Activated naive CD4-positive, alpha-beta T cell treated with anti-CD3 and anti-CD28 coated beads, Interleukin-2, amount 50 U/mL, for 24 hours (primary cell): ENCODE measurements at regions not wholly inside any gene's neighbourhood (a gene's known extent, or its start where the extent isn't known, plus 50 kb on each side); places are given as distances from the start of the nearest gene placed in this dataset.
A peak's percentile ranks its signal among the peaks of the same experiment; 100 is the strongest.
"Not testable (repeated sequence)": the region's sequence is repeated elsewhere in the genome, so short reads cannot be mapped to it uniquely, and the experiment has no call there.

ENCODE experiments used
- H3K27ac Mint-ChIP-seq: one replicate; pipeline ENCODE4 v1.8.0; 2021; ENCODE audit warnings: mild to moderate bottlenecking, mixed read lengths
- H3K27me3 Mint-ChIP-seq: one replicate; pipeline ENCODE4 v1.8.0; 2021; ENCODE audit warnings: mixed read lengths
- H3K36me3 Mint-ChIP-seq: one replicate; pipeline ENCODE4 v1.8.0; 2021; ENCODE audit warnings: mixed read lengths
- H3K4me1 Mint-ChIP-seq: one replicate; pipeline ENCODE4 v1.8.0; 2021; ENCODE audit warnings: mixed read lengths
- H3K4me3 Mint-ChIP-seq: one replicate; pipeline ENCODE4 v1.8.0; 2021; ENCODE audit warnings: mild to moderate bottlenecking, mixed read lengths
- H3K9me3 Mint-ChIP-seq: one replicate; pipeline ENCODE4 v1.8.0; 2021; ENCODE audit warnings: mixed read lengths

- H3K36me3 Mint-ChIP-seq, H3K9me3 Mint-ChIP-seq, H3K4me3 Mint-ChIP-seq, H3K27ac Mint-ChIP-seq, H3K4me1 Mint-ChIP-seq, H3K27me3 Mint-ChIP-seq: not testable (repeated sequence)
These were observed 59.2 kb upstream of the CCDC180 start for GRCh38 chr9:97248252-97248651.

GRCh38 chr9:97243606-97244005 lies 63.9 kb upstream of the CCDC180 start:
- Mint-ChIP-seq H3K4me1 (peaks cover 19% of the 10 kb centered on the region), H3K27ac (no peak overlapping the region), H3K27me3 (no peaks in the 10 kb centered on the region), H3K9me3 (no peaks in the 10 kb centered on the region), H3K36me3 (no peaks in the 10 kb centered on the region), H3K4me3 (no peak overlapping the region)

- H3K4me3 Mint-ChIP-seq = not testable (repeated sequence)
These were observed 66.0 kb upstream of the CCDC180 start for GRCh38 chr9:97241430-97241829.

DNA sequence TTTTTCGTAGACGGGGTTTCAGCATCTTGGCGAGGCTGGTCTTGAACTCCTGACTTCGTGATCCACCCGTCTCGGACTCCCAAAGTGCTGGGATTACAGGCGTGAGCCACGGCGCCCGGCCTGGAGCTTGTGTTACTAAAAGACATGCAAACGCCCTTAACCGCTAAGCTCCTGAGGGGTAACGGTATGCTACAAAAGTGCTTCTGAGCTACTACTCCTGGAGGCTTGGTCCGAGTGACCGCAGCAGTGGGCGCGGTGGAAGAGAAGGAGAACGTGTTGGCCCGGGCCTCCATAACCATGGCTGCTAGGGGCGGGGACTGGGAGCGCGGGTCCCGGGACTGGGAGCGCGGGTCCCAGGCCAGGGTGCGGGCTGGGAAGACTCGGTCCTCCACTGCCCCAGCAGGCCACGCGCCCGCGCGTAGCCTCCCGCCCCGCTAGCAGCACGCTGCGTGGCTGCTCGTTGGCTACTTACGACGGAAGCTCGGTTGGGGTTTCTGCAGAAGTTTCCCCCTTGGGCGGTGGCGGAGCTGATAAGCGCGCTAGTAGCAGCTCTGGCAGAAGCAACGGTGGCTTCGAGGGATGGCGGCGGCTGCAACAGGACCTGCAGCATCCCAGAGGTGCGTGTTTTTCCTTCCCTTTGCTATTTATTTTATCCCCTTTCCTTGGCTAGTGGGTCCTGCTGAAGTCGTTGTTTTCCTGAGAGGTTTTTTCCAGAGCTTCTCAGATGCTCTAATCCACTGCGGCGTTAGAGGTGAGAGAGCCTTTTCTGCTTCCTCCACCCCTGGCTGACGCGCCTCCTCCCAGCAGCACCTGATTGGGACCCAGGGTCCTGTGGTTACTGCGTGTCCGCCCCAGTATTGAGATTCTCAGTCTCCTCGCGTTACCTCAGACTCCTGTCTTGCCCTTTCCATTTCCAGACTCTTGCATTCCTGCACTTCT lies 69.2 kb upstream of the CCDC180 start:
- peaks cover 4% of the 10 kb centered on the region for H3K36me3 Mint-ChIP-seq
- no peaks in the 10 kb centered on the region for H3K27me3 Mint-ChIP-seq
- H3K4me1 Mint-ChIP-seq = peaks cover 27% of the 10 kb centered on the region
- peak overlapping the region; percentile 90 for H3K27ac Mint-ChIP-seq
- no peaks in the 10 kb centered on the region for H3K9me3 Mint-ChIP-seq
- peak overlapping the region; percentile 95 for H3K4me3 Mint-ChIP-seq

More at GRCh38 chr9:97241430-97241829, 66.0 kb upstream of the CCDC180 start:
- peaks cover 27% of the 10 kb centered on the region for H3K4me1 Mint-ChIP-seq
- H3K36me3 Mint-ChIP-seq, H3K27me3 Mint-ChIP-seq, H3K27ac Mint-ChIP-seq, H3K9me3 Mint-ChIP-seq: not testable (repeated sequence)

- Mint-ChIP-seq H3K36me3 (peaks cover 9% of the 10 kb centered on the region), H3K4me1 (peaks cover 27% of the 10 kb centered on the region), H3K27me3 (no peaks in the 10 kb centered on the region), H3K27ac (no peak overlapping the region), H3K9me3 (no peaks in the 10 kb centered on the region), H3K4me3 (peak overlapping the region; percentile 95)
These were observed 70.1 kb upstream of the CCDC180 start for GRCh38 chr9:97237311-97237786.

- not testable (repeated sequence) for H3K27ac Mint-ChIP-seq, H3K4me1 Mint-ChIP-seq, H3K4me3 Mint-ChIP-seq, H3K9me3 Mint-ChIP-seq, H3K27me3 Mint-ChIP-seq
- H3K36me3 Mint-ChIP-seq = peaks cover 11% of the 10 kb centered on the region
These were observed 74.5 kb upstream of the CCDC180 start for GRCh38 chr9:97233009-97233400.

- H3K4me3 Mint-ChIP-seq, H3K9me3 Mint-ChIP-seq, H3K4me1 Mint-ChIP-seq, H3K27me3 Mint-ChIP-seq, H3K27ac Mint-ChIP-seq: not testable (repeated sequence)
- peaks cover 11% of the 10 kb centered on the region for H3K36me3 Mint-ChIP-seq
These were observed 75.1 kb upstream of the CCDC180 start for GRCh38 chr9:97232060-97233008.

DNA sequence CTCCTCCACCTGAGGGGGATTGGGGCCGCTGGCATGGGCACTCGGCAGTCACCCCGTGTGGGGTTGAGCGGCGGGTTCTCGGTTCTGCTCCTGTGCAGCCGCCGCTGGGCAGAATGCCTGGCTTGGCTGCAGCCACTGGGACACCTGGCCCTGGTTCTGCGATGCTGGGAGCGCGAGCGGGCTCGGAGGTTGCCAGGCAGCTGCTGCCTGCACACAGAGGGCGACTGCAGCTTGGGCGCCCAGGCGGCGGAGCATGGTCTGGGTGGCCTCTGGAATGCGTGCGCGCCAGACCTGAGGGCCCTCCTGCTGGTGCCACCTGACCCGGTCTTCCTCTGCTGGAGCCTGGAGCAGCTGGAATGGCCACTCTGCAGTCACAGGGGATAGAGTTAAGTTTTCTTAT lies 85.1 kb upstream of the CCDC180 start:
- not testable (repeated sequence) for H3K4me3 Mint-ChIP-seq, H3K27ac Mint-ChIP-seq, H3K4me1 Mint-ChIP-seq, H3K9me3 Mint-ChIP-seq, H3K36me3 Mint-ChIP-seq
- peaks cover 33% of the 10 kb centered on the region for H3K27me3 Mint-ChIP-seq

DNA sequence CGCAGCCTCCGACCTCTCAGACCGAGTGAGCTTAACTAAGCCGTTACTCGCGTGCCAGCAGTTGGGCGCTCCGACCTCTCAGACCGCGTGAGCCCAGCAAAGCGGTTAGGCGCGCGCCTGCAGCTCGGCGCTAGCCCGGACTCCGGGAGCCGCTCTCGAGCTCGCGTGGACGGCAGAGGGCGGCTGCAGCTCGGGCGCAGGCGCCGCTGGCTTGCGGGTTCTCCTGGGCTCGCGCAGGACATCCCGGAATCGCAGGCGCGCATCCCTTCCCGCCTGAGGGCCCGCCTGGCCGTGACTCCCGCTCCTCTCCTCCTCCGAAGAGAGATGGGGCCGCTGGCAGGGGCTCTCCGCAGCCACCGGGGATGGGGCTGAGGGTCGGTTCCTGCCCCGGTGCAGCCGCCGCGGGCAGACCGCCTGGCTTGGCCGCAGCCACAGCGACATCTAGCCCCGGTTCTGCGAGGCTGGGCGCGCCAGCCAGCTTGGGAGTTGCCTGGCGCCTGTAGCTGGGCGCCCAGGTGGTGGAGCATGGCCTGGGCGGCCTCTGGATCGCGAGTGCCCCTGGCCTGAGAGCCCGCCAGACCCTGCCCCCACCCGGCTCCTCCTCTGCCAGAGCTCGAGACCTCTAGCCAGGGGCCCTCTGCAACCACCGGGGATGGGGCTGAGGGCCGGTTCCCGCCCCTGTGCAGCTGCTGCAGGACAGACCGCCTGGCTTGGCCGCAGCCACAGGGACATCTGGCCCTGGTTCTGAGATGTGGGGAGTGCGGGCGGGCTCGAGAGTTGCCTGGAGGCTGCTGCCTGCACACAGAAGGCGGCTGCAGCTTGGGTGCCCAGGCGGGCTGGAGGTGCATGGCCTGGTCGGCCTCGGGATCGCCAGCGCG lies 85.7 kb upstream of the CCDC180 start:
- H3K4me1 Mint-ChIP-seq, H3K9me3 Mint-ChIP-seq, H3K36me3 Mint-ChIP-seq: not testable (repeated sequence)
- H3K27ac Mint-ChIP-seq = peak overlapping the region; percentile 23
- peaks cover 33% of the 10 kb centered on the region for H3K27me3 Mint-ChIP-seq
- H3K4me3 Mint-ChIP-seq = peak overlapping the region; percentile 87

GRCh38 chr9:97220894-97221477 lies 86.5 kb upstream of the CCDC180 start:
- Mint-ChIP-seq H3K27me3 (peaks cover 33% of the 10 kb centered on the region), H3K36me3 (peaks cover 3% of the 10 kb centered on the region), H3K4me1 (peaks cover 5% of the 10 kb centered on the region), H3K9me3 (no peaks in the 10 kb centered on the region), H3K4me3 (peak overlapping the region; percentile 87), H3K27ac (peak overlapping the region; percentile 23)

GRCh38 chr9:97220396-97220795 lies 87.1 kb upstream of the CCDC180 start:
- H3K27ac Mint-ChIP-seq, H3K36me3 Mint-ChIP-seq, H3K9me3 Mint-ChIP-seq, H3K4me1 Mint-ChIP-seq: not testable (repeated sequence)
- peak overlapping the region; percentile 58 for H3K4me3 Mint-ChIP-seq
- H3K27me3 Mint-ChIP-seq = peaks cover 31% of the 10 kb centered on the region

- peaks cover 29% of the 10 kb centered on the region for H3K27me3 Mint-ChIP-seq
- H3K27ac Mint-ChIP-seq, H3K36me3 Mint-ChIP-seq, H3K4me3 Mint-ChIP-seq, H3K9me3 Mint-ChIP-seq, H3K4me1 Mint-ChIP-seq: not testable (repeated sequence)
These were observed 87.9 kb upstream of the CCDC180 start for GRCh38 chr9:97219443-97220140.

DNA sequence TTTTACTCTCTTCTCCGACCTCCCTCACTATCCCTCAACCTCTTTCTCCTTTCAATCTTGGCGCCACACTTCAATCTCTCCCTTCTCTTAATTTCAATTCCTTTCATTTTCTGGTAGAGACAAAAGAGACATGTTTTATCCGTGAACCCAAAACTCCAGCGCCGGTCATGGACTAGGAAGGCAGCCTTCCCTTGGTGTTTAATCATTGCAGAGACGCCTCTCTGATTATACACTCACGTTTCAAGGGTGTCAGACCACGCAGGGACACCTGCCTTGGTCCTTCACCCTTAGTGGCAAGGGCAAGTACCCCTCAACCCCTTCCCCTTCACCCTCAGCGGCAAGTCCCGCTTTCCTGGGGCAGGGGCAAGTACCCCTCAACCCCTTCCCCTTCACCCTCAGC lies 92.3 kb upstream of the CCDC180 start:
- H3K9me3 Mint-ChIP-seq, H3K36me3 Mint-ChIP-seq, H3K27ac Mint-ChIP-seq, H3K27me3 Mint-ChIP-seq, H3K4me1 Mint-ChIP-seq, H3K4me3 Mint-ChIP-seq: not testable (repeated sequence)

GRCh38 chr9:97214556-97214955 lies 92.9 kb upstream of the CCDC180 start:
- H3K27ac Mint-ChIP-seq, H3K9me3 Mint-ChIP-seq, H3K4me1 Mint-ChIP-seq, H3K36me3 Mint-ChIP-seq, H3K4me3 Mint-ChIP-seq, H3K27me3 Mint-ChIP-seq: not testable (repeated sequence)
